Panc1 (cell line): ENCODE measurements at regions not wholly inside any gene's neighbourhood (a gene's known extent, or its start where the extent isn't known, plus 50 kb on each side); places are given as distances from the start of the nearest gene placed in this dataset.

Source experiments
- CTCF ChIP-seq: fragments of 450-650 bp; IDR thresholded peaks from 2 replicates; pipeline ENCODE4 v1.5.1; 2017; ENCODE audit warnings: mild to moderate bottlenecking
- POLR2AphosphoS5 ChIP-seq: IDR thresholded peaks from 2 replicates; pipeline ENCODE4 v1.6.1; 2012; ENCODE audit warnings: mild to moderate bottlenecking, low read depth, low read length, moderate library complexity
- REST ChIP-seq, 2 experiments: IDR thresholded peaks; 2 replicates each; pipeline ENCODE4 v1.6.1; 2011 to 2012; ENCODE audit warnings: low read depth in 2 of 2, control low read depth in 1 of 2, low read length in 1 of 2, mild to moderate bottlenecking in 1 of 2, moderate library complexity in 1 of 2; ENCODE audit not compliant: insufficient read depth in 1 of 2
- SIN3A ChIP-seq: IDR thresholded peaks from 2 replicates; pipeline ENCODE4 v1.6.1; 2012; ENCODE audit warnings: low read depth, mild to moderate bottlenecking, low read length, moderate library complexity, borderline replicate concordance; ENCODE audit not compliant: insufficient read depth
- TCF7L2 ChIP-seq: IDR thresholded peaks from 2 replicates; pipeline ENCODE4 v1.6.1; 2011; ENCODE audit warnings: mild to moderate bottlenecking, low read depth, low read length, inconsistent platforms

GRCh38 chr15:62773369-62774165, 269.0 kb upstream of the TPM1 start:
- no peak for TF ChIP-seq CTCF
- TF ChIP-seq POLR2AphosphoS5: no peak
- TF ChIP-seq REST (IDR thresholded peaks at IDR 0.05; ENCODE audit: insufficient read depth in 1 of 2, low read depth in 2 of 2, low read length in 1 of 2): no peak
- TF ChIP-seq TCF7L2: no peak
- no peak for TF ChIP-seq SIN3A
